SU-DHL-6 (cell line): ENCODE measurements at regions not wholly inside any gene's neighbourhood (a gene's known extent, or its start where the extent isn't known, plus 50 kb on each side); places are given as distances from the start of the nearest gene placed in this dataset.

ENCODE experiments used
- H2AFZ ChIP-seq: fragments of 200-600 bp; sonication (generic); 2 replicates; pipeline ENCODE4 v1.6.1; 2014; ENCODE audit warnings: low read depth, mild to moderate bottlenecking, moderate library complexity, mixed read lengths, antibody characterized with exemption, low read length; ENCODE audit not compliant: severe bottlenecking
- H3F3A ChIP-seq: fragments of 200-600 bp; shearing (Covaris generic); 2 replicates; pipeline ENCODE4 v1.6.0; 2016; ENCODE audit warnings: antibody characterized with exemption, mild to moderate bottlenecking; ENCODE audit not compliant: insufficient read depth
- H3K27ac ChIP-seq: fragments of 200-600 bp; sonication (generic); 2 replicates; pipeline ENCODE4 v1.5.1; 2016; ENCODE audit warnings: low read depth, mild to moderate bottlenecking, low read length, moderate library complexity, mixed read lengths
- H3K27me3 ChIP-seq: fragments of 200-600 bp; sonication (generic), shearing (Covaris generic); 2 replicates; pipeline ENCODE4 v1.6.0; 2014; ENCODE audit warnings: mild to moderate bottlenecking, low read length
- H3K36me3 ChIP-seq: fragments of 200-600 bp; sonication (generic); 2 replicates; pipeline ENCODE4 v1.6.1; 2014; ENCODE audit warnings: mild to moderate bottlenecking, low read length, mixed read lengths
- H3K4me2 ChIP-seq: fragments of 300-600, 200-600 bp; shearing (Covaris generic), sonication (generic); 2 replicates; pipeline ENCODE4 v1.6.0; 2014; ENCODE audit warnings: low read length, low read depth, mild to moderate bottlenecking; ENCODE audit not compliant: poor library complexity, severe bottlenecking
- H3K4me3 ChIP-seq: fragments of 200-600 bp; sonication (generic); 2 replicates; pipeline ENCODE4 v1.5.1; 2014; ENCODE audit warnings: antibody characterized with exemption, low read length, mild to moderate bottlenecking, mixed read lengths; ENCODE audit not compliant: insufficient read depth, poor library complexity, severe bottlenecking
- H3K79me2 ChIP-seq: fragments of 200-600 bp; sonication (generic); 2 replicates; pipeline ENCODE4 v1.6.1; 2014; ENCODE audit warnings: mild to moderate bottlenecking, low read length, moderate library complexity; ENCODE audit not compliant: insufficient read depth
- H3K9ac ChIP-seq: fragments of 200-600 bp; sonication (generic); 2 replicates; pipeline ENCODE4 v1.7.0; 2014; ENCODE audit warnings: mild to moderate bottlenecking, low read length
- H3K9me2 ChIP-seq: fragments of 200-600 bp; sonication (generic); replicated peaks from 2 replicates; pipeline ENCODE4 v1.6.1; 2014; ENCODE audit warnings: low read length; ENCODE audit not compliant: insufficient read depth
- H3K9me3 ChIP-seq: fragments of 200-600 bp; sonication (generic); 2 replicates; pipeline ENCODE4 v1.6.1; 2014; ENCODE audit warnings: low read length, mixed read lengths; ENCODE audit not compliant: insufficient read depth
- H4K20me1 ChIP-seq: fragments of 200-600 bp; sonication (generic); 2 replicates; pipeline ENCODE4 v1.6.1; 2014; ENCODE audit warnings: low read depth, mild to moderate bottlenecking, antibody characterized with exemption, low read length, moderate library complexity, mixed read lengths
- CTCF ChIP-seq: fragments of 200-600 bp; sonication (generic); IDR thresholded peaks from one replicate; pipeline ENCODE4 v1.5.1; 2017; ENCODE audit warnings: antibody characterized with exemption, mild to moderate bottlenecking, low read length, moderate library complexity; ENCODE audit not compliant: insufficient read depth, poor library complexity, severe bottlenecking
- EZH2phosphoT487 ChIP-seq: fragments of 200-600 bp; sonication (generic), shearing (Covaris generic); conservative IDR thresholded peaks from 2 replicates; pipeline ENCODE4 v1.6.1; 2018; ENCODE audit warnings: mild to moderate bottlenecking, antibody characterized with exemption, low read length, moderate library complexity, mixed read lengths

- Histone ChIP-seq H3K9me3 (no peaks in the 10 kb centered on the region), H4K20me1 (no peaks in the 10 kb centered on the region), H3K9me2 (no peaks in the 10 kb centered on the region), H3K9ac (no peak overlapping the region), H2AFZ (no peak overlapping the region), H3K27me3 (no peaks in the 10 kb centered on the region), H3K4me3 (no peak overlapping the region), H3F3A (no peaks in the 10 kb centered on the region), H3K27ac (no peak overlapping the region), H3K79me2 (no peaks in the 10 kb centered on the region), H3K4me2 (no peak overlapping the region), H3K36me3 (no peaks in the 10 kb centered on the region)
- no peak for TF ChIP-seq CTCF
These were observed 79.0 kb upstream of the TACR1 start for GRCh38 chr2:75278314-75278713.

GRCh38 chr2:75277111-75277510 lies 77.8 kb upstream of the TACR1 start:
- Histone ChIP-seq H3K36me3 (no peaks in the 10 kb centered on the region), H3K9me3 (no peaks in the 10 kb centered on the region), H3K4me2 (no peak overlapping the region), H3K9ac (no peak overlapping the region), H3F3A (no peaks in the 10 kb centered on the region), H3K79me2 (no peaks in the 10 kb centered on the region), H3K9me2 (no peaks in the 10 kb centered on the region), H3K4me3 (no peak overlapping the region), H4K20me1 (no peaks in the 10 kb centered on the region), H2AFZ (no peak overlapping the region), H3K27me3 (no peaks in the 10 kb centered on the region), H3K27ac (no peak overlapping the region)
- TF ChIP-seq CTCF (no peak), EZH2phosphoT487 (no peak)

GRCh38 chr2:75276093-75277029 lies 77.0 kb upstream of the TACR1 start:
- no peak overlapping the region for H3K27ac ChIP-seq
- H3K36me3 ChIP-seq = no peaks in the 10 kb centered on the region
- H4K20me1 ChIP-seq = no peaks in the 10 kb centered on the region
- no peak overlapping the region for H3K9ac ChIP-seq
- H2AFZ ChIP-seq = no peak overlapping the region
- no peaks in the 10 kb centered on the region for H3K27me3 ChIP-seq
- H3K79me2 ChIP-seq = no peaks in the 10 kb centered on the region
- H3F3A ChIP-seq = no peaks in the 10 kb centered on the region
- no peak overlapping the region for H3K4me3 ChIP-seq
- no peak overlapping the region for H3K4me2 ChIP-seq
- H3K9me3 ChIP-seq = no peaks in the 10 kb centered on the region
- TF ChIP-seq CTCF (no peak), EZH2phosphoT487 (no peak)
- H3K9me2 ChIP-seq = no peaks in the 10 kb centered on the region
